SW 1271 (cell line): ENCODE measurements at regions not wholly inside any gene's neighbourhood (a gene's known extent, or its start where the extent isn't known, plus 50 kb on each side); places are given as distances from the start of the nearest gene placed in this dataset.
"Not testable (repeated sequence)": the region's sequence is repeated elsewhere in the genome, so short reads cannot be mapped to it uniquely, and the experiment has no call there.

Experiments
- DNase-seq, 2 experiments: peaks; one replicate each; lab custom pipeline; 2025; lab: John Stamatoyannopoulos, UW

- DNase-seq = not testable (repeated sequence)
Observed at GRCh38 chr17:15802917-15803316, 70.8 kb downstream of the TBC1D26 start.

DNA sequence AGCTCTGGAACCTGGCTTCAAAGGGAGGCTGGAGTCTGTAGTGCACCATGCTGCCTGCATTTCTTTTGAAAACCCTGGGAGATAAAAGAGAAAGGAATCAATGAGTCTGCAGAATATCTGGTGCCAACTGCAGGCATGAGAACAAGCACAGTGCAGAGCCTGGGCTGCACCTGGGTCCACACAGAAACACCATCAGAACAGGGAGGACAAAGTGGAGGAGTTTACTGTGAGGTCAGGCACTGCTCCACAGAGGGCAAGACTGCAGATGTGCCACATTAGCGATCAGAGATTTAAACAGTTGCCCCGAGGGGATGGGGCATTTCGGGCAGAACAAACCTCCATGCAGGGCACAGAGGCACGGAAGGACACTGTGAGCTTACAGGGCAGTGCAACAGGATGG, 74.7 kb downstream of the TBC1D26 start:
- not testable (repeated sequence) for DNase-seq

- not testable (repeated sequence) for DNase-seq
Observed at GRCh38 chr17:15813388-15813787, 81.3 kb downstream of the TBC1D26 start.

GRCh38 chr17:15814003-15814402, 81.9 kb downstream of the TBC1D26 start:
- not testable (repeated sequence) for DNase-seq

GRCh38 chr17:15817861-15818260, 85.8 kb downstream of the TBC1D26 start:
- not testable (repeated sequence) for DNase-seq

- DNase-seq = not testable (repeated sequence)
Observed at GRCh38 chr17:15822280-15822679, 90.2 kb downstream of the TBC1D26 start.

- DNase-seq = peak; percentile 52 to 85
Observed at GRCh38 chr17:15828727-15829314, 96.7 kb downstream of the TBC1D26 start.

- DNase-seq = not testable (repeated sequence)
Observed at GRCh38 chr17:15830221-15830620, 98.1 kb downstream of the TBC1D26 start.

- not testable (repeated sequence) for DNase-seq
Observed at GRCh38 chr17:15831182-15831581, 99.1 kb downstream of the TBC1D26 start.

DNA sequence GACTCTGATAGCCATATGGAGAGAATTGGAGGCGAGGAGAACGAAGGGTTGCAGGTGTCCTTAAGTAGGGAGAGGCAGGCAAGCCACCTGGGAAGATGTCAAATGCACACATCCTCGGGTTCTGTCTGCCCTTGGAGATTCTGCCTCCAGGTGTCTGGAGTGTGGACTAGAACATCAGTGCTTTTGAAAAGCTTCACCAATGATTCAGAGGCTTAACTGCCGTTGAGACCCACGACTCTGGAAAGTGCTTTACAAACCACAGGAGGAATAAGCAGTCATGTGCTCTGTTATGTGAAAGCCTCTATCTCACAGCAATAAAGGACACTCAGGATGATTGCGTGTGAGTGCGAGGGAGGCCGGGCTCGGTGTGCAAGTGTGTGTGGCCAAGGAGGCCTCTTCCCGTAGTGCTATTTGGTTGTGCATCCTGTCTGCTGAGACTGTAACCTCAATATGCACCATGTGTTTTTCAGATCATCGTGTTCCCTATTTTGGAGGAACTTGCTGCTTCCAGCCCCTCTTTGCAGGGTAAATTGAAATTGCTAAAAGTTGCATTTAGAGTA, 100.9 kb downstream of the TBC1D26 start:
- DNase-seq = not testable (repeated sequence)

DNA sequence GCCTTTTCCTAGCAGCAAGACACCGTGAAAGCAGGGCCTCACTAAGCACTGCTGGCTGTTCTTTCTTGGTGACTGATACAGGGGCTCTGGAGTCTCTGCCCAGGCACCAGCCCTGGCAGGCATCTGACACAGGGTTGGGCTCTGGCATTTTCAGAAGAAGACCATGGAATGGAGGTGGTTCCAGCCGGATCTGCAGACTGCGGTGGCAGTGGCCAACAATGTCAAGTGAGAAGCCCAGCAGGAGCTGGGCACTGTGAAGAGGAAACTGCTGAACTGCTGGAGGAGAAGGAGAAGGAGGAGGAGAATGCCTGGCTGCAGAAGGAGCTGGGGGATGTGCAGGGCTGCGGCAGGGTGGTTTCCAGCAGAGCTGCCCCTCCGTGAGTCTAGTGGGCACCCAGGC, 101.8 kb downstream of the TBC1D26 start:
- not testable (repeated sequence) for DNase-seq

- DNase-seq = not testable (repeated sequence)
Observed at GRCh38 chr17:15835481-15835880, 103.4 kb downstream of the TBC1D26 start.

GRCh38 chr17:15836249-15836982, 104.3 kb downstream of the TBC1D26 start:
- not testable (repeated sequence) for DNase-seq

DNA sequence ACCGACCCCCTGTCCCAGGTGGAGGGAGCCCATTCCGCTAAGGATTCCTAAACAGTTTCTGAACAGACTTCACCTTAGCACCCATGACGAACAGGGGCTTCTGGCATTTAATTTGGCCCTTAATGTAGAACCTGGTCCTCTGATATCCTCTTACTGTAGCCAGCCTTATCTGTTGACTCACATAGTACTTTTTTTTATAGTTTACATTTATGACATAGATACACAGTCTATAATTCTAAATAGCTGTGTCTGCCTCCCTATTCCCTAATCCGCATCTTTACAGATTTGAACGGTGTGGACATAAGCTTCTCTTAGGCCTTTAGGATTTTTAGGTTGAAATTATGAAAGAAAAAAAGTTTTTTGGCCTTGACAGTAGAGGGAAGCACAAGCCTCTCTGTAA, 104.9 kb downstream of the TBC1D26 start:
- DNase-seq = not testable (repeated sequence)

- DNase-seq = not testable (repeated sequence)
Observed at GRCh38 chr17:15847447-15848229, 97.3 kb upstream of the ADORA2B start.

GRCh38 chr17:15849054-15849453, 95.9 kb upstream of the ADORA2B start:
- not testable (repeated sequence) for DNase-seq

GRCh38 chr17:15850071-15850470, 94.9 kb upstream of the ADORA2B start:
- not testable (repeated sequence) for DNase-seq

DNA sequence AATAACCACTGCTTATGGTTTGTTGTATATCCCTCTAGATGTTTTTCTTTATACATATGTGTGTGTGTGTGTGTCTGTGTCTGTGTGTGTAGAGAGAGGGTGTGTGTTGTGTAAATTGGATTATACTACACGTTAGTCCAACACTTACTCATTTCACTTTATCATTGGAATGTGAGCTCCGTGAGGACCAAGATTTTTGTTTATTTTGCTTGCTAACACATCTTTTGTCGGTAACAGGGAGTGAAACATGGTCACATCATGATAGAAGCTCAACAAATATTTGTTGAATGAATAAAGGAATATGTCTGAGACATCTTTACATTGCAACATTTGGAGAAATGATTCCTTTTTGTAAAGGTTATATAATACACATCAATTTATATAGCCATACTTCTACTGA, 94.2 kb upstream of the ADORA2B start:
- not testable (repeated sequence) for DNase-seq

DNA sequence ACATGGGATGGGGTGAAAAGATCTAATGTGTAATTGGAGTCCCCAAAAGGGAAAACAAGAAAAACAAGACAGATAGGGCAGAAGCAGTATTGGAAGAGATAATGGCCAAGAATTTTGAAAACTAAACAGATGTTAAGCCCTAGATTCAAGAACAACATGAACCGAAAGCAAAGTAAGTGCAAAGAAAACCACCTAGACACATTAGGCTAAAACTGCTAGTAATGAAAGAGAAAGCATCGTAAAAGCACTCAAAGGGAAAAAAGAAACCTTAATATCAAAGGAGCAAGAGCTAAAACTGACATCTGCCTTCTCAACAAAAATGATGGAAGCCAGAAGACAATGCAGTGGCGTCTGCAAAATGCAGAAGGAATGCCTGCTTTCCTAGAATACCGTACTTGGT, 92.1 kb upstream of the ADORA2B start:
- not testable (repeated sequence) for DNase-seq

DNA sequence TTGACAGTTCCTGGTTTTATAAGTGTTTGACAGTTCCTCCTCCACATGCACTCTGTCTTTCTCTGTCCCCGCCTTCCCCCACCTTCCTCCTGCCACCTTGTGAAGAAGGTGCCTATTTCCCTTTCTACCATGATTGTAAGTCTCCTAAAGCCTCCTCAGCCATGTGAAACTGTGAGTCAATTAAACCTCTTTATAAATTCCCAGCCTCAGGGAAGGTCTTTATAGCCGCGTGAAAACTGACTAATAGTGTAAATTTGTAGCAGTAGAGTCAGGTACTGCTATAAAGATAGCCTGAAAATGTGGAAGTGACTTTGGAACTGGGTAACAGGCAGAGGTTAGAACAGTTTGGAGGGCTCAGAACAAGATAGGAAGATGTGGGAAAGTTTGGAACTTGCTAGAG, 88.7 kb upstream of the ADORA2B start:
- not testable (repeated sequence) for DNase-seq

- not testable (repeated sequence) for DNase-seq
Observed at GRCh38 chr17:15856745-15857144, 88.2 kb upstream of the ADORA2B start.

DNA sequence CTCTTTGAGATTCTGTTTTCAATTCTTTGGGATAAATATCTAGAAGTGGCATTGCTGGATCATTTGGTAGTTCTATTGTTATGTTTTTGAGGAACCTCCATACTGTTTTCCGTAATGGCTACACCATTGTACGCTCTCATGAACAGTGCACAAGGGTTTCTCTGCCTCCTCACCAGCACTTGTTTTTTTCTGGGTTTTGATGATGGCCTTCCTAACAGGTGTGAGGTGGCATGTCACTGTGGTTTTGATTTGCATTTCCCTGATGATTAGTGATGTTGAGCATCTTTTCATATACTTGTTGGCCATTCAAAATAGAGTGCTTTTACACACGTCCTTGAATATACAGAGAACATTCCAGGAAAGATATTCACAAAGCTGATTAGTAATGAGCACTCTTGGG, 86.8 kb upstream of the ADORA2B start:
- not testable (repeated sequence) for DNase-seq
